Mesothelial cell of epicardium (in vitro differentiated cells): ENCODE measurements at regions not wholly inside any gene's neighbourhood (a gene's known extent, or its start where the extent isn't known, plus 50 kb on each side); places are given as distances from the start of the nearest gene placed in this dataset.
"Not testable (repeated sequence)": the region's sequence is repeated elsewhere in the genome, so short reads cannot be mapped to it uniquely, and the experiment has no call there.

Source experiments
- DNase-seq, 2 experiments: peaks; one replicate each; pipeline ENCODE4 v3.0.0; 2021; ENCODE audit warnings: low spot score in 2 of 2; ENCODE audit not compliant: unreplicated experiment in 2 of 2
- H3K27ac Mint-ChIP-seq: 2 replicates; pipeline ENCODE4 v1.8.0; 2021; ENCODE audit warnings: mixed read lengths
- H3K27me3 Mint-ChIP-seq: 2 replicates; pipeline ENCODE4 v1.8.0; 2021; ENCODE audit warnings: low read depth, mixed read lengths
- H3K36me3 Mint-ChIP-seq: 2 replicates; pipeline ENCODE4 v1.8.0; 2021; ENCODE audit warnings: mixed read lengths
- H3K4me1 Mint-ChIP-seq: 2 replicates; pipeline ENCODE4 v1.8.0; 2021; ENCODE audit warnings: mixed read lengths
- H3K4me3 Mint-ChIP-seq: 2 replicates; pipeline ENCODE4 v1.8.0; 2021; ENCODE audit warnings: mild to moderate bottlenecking, moderate library complexity, mixed read lengths
- H3K9me3 Mint-ChIP-seq: 2 replicates; pipeline ENCODE4 v1.8.0; 2021; ENCODE audit warnings: mixed read lengths
- TF ChIP-seq, protein P1 (sequence below): fragments of 200-600 bp; sonication (generic); IDR thresholded peaks from one replicate; pipeline ENCODE4 v1.5.0; 2021; ENCODE audit warnings: antibody characterized with exemption; ENCODE audit not compliant: unreplicated experiment

DNA sequence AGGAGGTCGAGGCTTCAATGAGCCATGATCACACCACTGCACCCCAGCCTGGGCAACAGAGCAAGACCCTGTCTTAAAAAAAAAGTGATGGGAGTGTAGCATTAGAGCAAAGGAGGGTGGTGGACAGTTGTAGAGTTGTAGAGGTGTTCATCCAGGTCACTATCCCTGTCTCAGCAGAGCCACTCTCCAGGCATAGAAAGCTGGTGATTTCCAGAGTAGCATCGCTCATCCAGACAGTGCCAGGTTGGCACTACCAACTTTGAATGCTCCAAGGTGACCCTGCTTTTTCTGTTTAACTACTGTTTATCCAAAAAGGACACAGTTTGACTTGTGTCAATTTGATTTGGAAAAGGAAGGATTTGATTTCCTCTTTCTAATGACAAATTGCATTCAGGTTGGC is 147.3 kb downstream of the USP46 start:
- H3K9me3 Mint-ChIP-seq = peaks cover 12% of the 10 kb centered on the region
- TF ChIP-seq, protein P1, sequence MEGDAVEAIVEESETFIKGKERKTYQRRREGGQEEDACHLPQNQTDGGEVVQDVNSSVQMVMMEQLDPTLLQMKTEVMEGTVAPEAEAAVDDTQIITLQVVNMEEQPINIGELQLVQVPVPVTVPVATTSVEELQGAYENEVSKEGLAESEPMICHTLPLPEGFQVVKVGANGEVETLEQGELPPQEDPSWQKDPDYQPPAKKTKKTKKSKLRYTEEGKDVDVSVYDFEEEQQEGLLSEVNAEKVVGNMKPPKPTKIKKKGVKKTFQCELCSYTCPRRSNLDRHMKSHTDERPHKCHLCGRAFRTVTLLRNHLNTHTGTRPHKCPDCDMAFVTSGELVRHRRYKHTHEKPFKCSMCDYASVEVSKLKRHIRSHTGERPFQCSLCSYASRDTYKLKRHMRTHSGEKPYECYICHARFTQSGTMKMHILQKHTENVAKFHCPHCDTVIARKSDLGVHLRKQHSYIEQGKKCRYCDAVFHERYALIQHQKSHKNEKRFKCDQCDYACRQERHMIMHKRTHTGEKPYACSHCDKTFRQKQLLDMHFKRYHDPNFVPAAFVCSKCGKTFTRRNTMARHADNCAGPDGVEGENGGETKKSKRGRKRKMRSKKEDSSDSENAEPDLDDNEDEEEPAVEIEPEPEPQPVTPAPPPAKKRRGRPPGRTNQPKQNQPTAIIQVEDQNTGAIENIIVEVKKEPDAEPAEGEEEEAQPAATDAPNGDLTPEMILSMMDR = no peak
- H3K4me3 Mint-ChIP-seq = no peak overlapping the region
- no peaks in the 10 kb centered on the region for H3K4me1 Mint-ChIP-seq
- DNase-seq = no peak
- no peak overlapping the region for H3K27ac Mint-ChIP-seq
- H3K36me3 Mint-ChIP-seq = no peaks in the 10 kb centered on the region
- H3K27me3 Mint-ChIP-seq = peaks cover 4% of the 10 kb centered on the region

DNA sequence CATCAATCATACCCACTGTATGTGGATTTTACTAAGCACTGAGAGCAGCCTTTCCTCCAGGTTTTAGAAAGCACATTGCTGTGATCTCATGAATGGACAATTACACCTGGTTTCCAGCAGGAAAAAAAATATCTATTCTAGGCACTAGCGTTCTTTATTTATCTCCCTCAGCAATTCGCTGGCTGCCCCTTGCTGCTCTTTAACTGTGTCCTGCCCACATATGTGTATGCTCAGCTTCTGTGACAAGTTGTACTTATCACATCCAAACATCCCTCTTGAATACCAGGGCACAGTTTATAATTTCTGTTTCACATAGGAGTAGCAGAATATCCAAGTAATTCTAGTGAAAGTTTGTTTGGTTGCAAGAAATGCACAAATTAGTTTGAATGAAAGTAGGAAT is 146.8 kb downstream of the USP46 start:
- Mint-ChIP-seq H3K4me1 (no peaks in the 10 kb centered on the region), H3K36me3 (no peaks in the 10 kb centered on the region), H3K4me3 (no peak overlapping the region), H3K9me3 (peaks cover 12% of the 10 kb centered on the region), H3K27me3 (peaks cover under 1% of the 10 kb centered on the region), H3K27ac (no peak overlapping the region)
- TF ChIP-seq, protein P1 = no peak
- DNase-seq = no peak

DNA sequence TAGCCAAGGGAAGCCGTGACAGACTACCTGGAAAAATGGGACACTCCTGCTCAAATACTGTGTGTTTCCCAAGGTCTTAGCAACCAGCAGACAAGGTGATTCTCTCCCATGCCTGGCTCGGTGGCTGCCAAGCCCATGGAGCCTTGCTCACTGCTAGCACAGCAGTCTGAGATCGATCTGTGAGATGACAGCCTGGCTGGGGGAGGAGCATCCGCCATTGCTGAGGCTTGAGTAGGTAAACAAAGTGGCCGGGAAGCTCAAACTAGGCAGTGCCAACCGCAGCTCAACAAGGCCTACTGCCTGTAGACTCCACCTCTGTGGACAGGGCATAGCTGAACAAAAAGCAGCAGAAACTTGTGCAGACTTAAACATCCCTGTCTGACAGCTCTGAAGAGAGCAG is 137.0 kb downstream of the USP46 start:
- H3K27me3 Mint-ChIP-seq, H3K4me3 Mint-ChIP-seq, H3K36me3 Mint-ChIP-seq, H3K9me3 Mint-ChIP-seq, H3K4me1 Mint-ChIP-seq, H3K27ac Mint-ChIP-seq, DNase-seq: not testable (repeated sequence)

DNA sequence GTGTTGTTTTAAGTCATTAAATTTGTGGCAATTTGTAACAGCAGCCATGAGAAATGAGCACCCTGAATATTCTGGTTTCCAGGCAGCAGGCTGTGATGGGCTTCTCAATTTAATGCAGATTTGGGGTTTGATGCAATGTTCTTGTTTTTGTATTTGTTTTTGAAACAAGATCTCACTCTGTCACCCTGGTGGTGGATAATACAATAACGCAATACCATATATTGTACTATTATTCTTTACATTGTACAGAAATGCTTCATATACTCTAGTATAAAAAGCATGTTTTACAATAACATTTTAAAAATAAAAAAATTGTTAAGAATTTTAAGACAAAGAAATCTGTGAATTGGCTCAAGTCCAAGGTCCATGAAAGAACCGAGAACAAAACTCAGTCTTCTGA is 129.1 kb downstream of the USP46 start:
- TF ChIP-seq, protein P1 = peak; percentile 44

DNA sequence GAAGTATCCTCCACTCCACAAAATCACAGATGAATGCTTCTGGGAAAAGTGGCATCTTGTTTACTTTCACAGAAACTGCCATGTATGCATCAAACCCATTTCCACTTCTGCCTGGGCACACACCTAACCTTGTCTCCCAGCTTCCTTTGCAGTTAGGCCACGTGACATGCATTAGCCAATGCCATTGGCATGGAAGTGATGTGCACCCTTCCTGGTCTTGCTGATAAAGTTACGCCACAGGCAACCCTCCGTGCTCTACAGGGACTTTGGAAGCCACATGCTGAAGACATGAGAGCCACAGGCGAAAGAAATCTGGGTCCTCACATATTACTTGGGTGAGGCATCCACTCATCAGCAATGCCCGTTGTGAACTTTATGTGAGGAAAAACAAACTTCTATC is 123.3 kb downstream of the USP46 start:
- Mint-ChIP-seq H3K27ac (no peak overlapping the region), H3K36me3 (no peaks in the 10 kb centered on the region), H3K4me1 (no peaks in the 10 kb centered on the region), H3K9me3 (peaks cover 16% of the 10 kb centered on the region), H3K4me3 (no peak overlapping the region), H3K27me3 (no peaks in the 10 kb centered on the region)
- TF ChIP-seq, protein P1 = no peak
- no peak for DNase-seq

More for the DNA sequence above, 129.1 kb downstream of the USP46 start:
- Mint-ChIP-seq H3K4me1 (no peaks in the 10 kb centered on the region), H3K9me3 (peaks cover 18% of the 10 kb centered on the region), H3K27ac (no peak overlapping the region), H3K36me3 (no peaks in the 10 kb centered on the region), H3K4me3 (no peak overlapping the region), H3K27me3 (no peaks in the 10 kb centered on the region)
- no peak for DNase-seq
